GM12891 (cell line): ENCODE measurements at regions not wholly inside any gene's neighbourhood (a gene's known extent, or its start where the extent isn't known, plus 50 kb on each side); places are given as distances from the start of the nearest gene placed in this dataset.
"Not testable (repeated sequence)": the region's sequence is repeated elsewhere in the genome, so short reads cannot be mapped to it uniquely, and the experiment has no call there.

ENCODE experiments used
- DNase-seq: peaks from one replicate; pipeline ENCODE4 v3.0.0; 2011; ENCODE audit warnings: low spot score; ENCODE audit not compliant: insufficient read length
- FAIRE-seq: peaks from 2 replicates; lab custom pipeline; 2011; peaks lifted over from hg19 to GRCh38; lab: Jason Lieb, UNC
- PAX5 ChIP-seq: IDR thresholded peaks from 2 replicates; pipeline ENCODE4 v1.6.1; 2011; ENCODE audit warnings: low read length, moderate library complexity, mild to moderate bottlenecking; ENCODE audit not compliant: insufficient read depth, severe bottlenecking
- POLR2A ChIP-seq: IDR thresholded peaks from 2 replicates; pipeline ENCODE4 v1.6.1; 2011; ENCODE audit warnings: low read depth, low read length, control low read depth
- POLR2AphosphoS5 ChIP-seq: IDR thresholded peaks from 2 replicates; pipeline ENCODE4 v1.6.1; 2011; ENCODE audit warnings: low read depth, low read length, control low read depth
- POU2F2 ChIP-seq: IDR thresholded peaks from 2 replicates; pipeline ENCODE4 v1.6.1; 2011; ENCODE audit warnings: low read depth, mild to moderate bottlenecking, control low read depth, low read length, moderate library complexity
- SPI1 ChIP-seq: IDR thresholded peaks from 2 replicates; pipeline ENCODE4 v1.6.1; 2011; ENCODE audit warnings: low read depth, low read length, control low read depth
- TAF1 ChIP-seq: IDR thresholded peaks from 2 replicates; pipeline ENCODE4 v1.6.1; 2011; ENCODE audit warnings: low read depth, low read length, control low read depth

- DNase-seq (no peak), FAIRE-seq (no peak)
- TF ChIP-seq POU2F2: no peak
- TF ChIP-seq SPI1: peak; percentile 66
- no peak for TF ChIP-seq TAF1
- no peak for TF ChIP-seq PAX5
- TF ChIP-seq POLR2AphosphoS5: no peak
- TF ChIP-seq POLR2A: no peak
Measured at GRCh38 chr16:35598696-35599332, 2139.4 kb downstream of the TP53TG3F start.

DNA sequence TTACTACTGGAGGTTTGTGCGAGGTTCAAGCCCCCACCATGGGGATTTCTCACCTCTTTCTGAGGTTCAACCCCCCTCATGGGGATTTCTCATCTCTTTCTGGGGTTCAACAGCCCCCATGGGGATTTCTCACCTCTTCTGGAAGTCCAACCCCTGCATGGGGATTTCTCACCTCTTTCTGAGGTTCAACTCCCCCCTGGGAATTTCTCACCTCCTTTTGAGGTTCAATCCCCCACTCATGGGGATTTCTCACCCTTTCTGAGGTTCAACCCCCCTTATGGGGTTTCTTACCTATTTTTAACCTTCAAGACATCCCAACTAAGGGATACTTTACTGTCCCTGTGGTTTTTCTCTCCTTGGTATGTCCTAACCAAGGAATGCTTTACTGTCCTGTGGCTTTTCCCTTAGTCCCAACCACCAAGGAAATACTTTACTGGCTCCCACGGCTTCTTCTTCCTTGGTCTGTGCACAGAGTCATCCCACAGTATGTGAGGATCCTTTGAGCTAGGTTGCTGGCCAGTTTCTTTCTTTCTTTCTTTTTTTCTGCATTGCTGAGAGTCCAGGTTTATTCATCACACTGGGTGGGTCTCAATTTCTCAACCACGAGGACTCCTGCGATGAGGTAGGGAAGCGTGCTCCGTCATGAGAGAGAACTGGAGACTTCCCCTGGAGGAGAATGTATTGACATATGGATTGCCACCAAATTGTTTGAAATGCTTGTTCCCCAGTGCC, 2140.2 kb downstream of the TP53TG3F start:
- TF ChIP-seq POLR2A: no peak
- TF ChIP-seq TAF1: no peak
- no peak for TF ChIP-seq SPI1
- TF ChIP-seq POLR2AphosphoS5: no peak
- TF ChIP-seq POU2F2: no peak
- no peak for TF ChIP-seq PAX5
- DNase-seq (no peak), FAIRE-seq (no peak)

DNA sequence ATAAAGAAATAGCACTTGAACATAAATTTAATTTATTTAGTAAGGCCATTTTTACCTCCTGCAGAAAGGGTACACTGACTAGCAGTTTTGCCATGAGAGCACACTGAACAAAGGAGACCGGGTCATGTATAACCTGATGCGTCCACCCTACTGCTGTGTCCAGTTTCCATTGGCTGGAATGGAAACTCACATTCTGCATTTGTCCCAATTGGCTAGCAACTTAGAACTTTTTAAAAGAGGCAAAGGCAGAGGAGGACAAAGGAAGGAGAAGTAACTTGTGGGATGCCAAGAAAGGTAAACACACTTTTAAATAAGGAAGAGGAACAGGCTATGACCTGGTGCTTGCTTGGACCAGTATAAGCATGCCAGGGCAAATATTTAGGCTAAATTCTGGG, 2140.7 kb downstream of the TP53TG3F start:
- FAIRE-seq, DNase-seq: not testable (repeated sequence)

DNA sequence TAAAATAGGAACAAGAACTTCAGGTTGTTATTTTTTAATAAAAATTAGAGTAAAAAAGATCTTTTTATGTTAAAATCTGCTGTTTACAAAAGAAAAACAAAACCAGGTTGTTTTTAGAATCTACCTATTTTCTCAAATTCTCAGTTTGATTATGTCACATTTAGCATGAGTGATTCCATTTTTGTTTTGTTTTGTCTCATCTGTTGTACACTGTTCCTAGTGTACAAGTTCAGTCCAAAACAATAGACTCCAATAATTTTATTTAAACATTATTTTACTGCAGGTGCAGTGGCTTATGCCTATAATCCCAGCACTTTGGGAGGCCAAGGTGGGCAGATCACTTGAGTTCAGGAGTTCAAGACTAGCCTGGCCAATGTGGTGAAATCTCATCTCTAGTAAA, 2142.7 kb downstream of the TP53TG3F start:
- FAIRE-seq: no peak
- TF ChIP-seq SPI1: no peak
- no peak for TF ChIP-seq TAF1
- no peak for TF ChIP-seq POU2F2
- no peak for TF ChIP-seq PAX5
- no peak for TF ChIP-seq POLR2AphosphoS5
- no peak for TF ChIP-seq POLR2A
- DNase-seq: no peak

GRCh38 chr16:35603371-35603770, 2144.0 kb downstream of the TP53TG3F start:
- FAIRE-seq, DNase-seq: not testable (repeated sequence)

- TF ChIP-seq POLR2AphosphoS5 (no peak), PAX5 (no peak), SPI1 (no peak), POU2F2 (no peak)
- FAIRE-seq (no peak), DNase-seq (no peak)
Measured at GRCh38 chr16:35605921-35606320, 2146.5 kb downstream of the TP53TG3F start.

DNA sequence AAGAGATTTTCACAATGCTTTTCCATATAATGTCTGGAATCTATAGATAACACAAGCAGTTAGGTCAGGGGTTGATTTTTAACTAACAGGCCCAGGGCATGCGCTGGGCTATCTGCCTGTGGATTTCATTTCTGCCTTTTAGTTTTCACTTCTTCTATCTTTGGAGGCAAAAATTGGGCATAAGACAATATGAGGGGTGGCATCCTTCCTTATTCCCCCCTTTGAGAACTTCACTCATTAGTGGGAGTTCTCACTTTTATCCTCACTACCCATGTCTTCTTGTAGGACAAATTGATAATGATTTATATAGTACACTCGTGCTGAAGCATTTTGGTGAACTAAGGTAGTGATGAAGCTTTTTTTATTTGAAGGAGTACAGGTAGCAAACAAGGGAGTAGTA, 2155.5 kb downstream of the TP53TG3F start:
- FAIRE-seq, DNase-seq: not testable (repeated sequence)

GRCh38 chr16:35619176-35619575, 2159.8 kb downstream of the TP53TG3F start:
- not testable (repeated sequence) for FAIRE-seq, DNase-seq

DNA sequence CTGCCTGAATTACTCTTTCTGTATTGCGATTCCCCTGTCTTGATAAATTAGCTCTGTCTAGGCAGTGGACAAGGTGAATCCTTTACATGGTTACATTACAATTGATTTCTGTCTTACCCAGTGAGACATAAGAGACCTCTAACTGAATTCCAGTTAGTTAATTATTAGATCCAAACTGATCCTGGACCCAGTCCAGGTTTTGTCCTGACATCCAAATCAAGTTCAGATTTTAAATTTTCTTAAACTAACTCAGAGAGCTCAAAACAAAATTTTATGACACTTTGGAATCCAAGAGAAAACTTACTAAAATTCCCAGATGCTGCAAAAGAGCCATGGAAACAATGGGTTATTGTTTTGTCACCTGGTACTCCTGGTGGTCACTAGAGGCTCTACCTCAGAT, 2166.6 kb downstream of the TP53TG3F start:
- FAIRE-seq (no peak), DNase-seq (no peak)
- TF ChIP-seq SPI1: no peak
- no peak for TF ChIP-seq POLR2A
- no peak for TF ChIP-seq POU2F2
- TF ChIP-seq POLR2AphosphoS5: no peak
- no peak for TF ChIP-seq PAX5
- TF ChIP-seq TAF1: no peak

- no peak for TF ChIP-seq SPI1
- no peak for TF ChIP-seq POU2F2
- TF ChIP-seq POLR2AphosphoS5: no peak
- TF ChIP-seq PAX5: no peak
- TF ChIP-seq TAF1: no peak
- TF ChIP-seq POLR2A: no peak
- no peak for FAIRE-seq
- DNase-seq: no peak
Measured at GRCh38 chr16:35628976-35629375, 2169.6 kb downstream of the TP53TG3F start.
